HepG2 (cell line): ENCODE measurements at regions not wholly inside any gene's neighbourhood (a gene's known extent, or its start where the extent isn't known, plus 50 kb on each side); places are given as distances from the start of the nearest gene placed in this dataset.

ENCODE experiments used
- AGO1 ChIP-seq: fragments of 200-400 bp; formaldehyde crosslinking; IDR thresholded peaks from 2 replicates; pipeline ENCODE4 v1.6.1; 2017; ENCODE audit warnings: mild to moderate bottlenecking, low read depth, low read length, moderate library complexity; ENCODE audit not compliant: poor library complexity, severe bottlenecking
- JUN ChIP-seq: sonication (generic); formaldehyde crosslinking; IDR thresholded peaks from 2 replicates; pipeline ENCODE4 v1.4.0; 2020; ENCODE audit warnings: mild to moderate bottlenecking, missing genetic modification reagents
- MAFG ChIP-seq: sonication (generic); formaldehyde crosslinking; IDR thresholded peaks from 2 replicates; pipeline ENCODE4 v1.5.1; 2020; ENCODE audit warnings: mild to moderate bottlenecking, missing genetic modification reagents
- NR3C1 ChIP-seq: sonication (generic); formaldehyde crosslinking; IDR thresholded peaks from 2 replicates; pipeline ENCODE4 v1.4.0; 2020; ENCODE audit warnings: missing genetic modification reagents
- PCBP1 ChIP-seq: fragments of 200-400 bp; formaldehyde crosslinking; IDR thresholded peaks from 2 replicates; pipeline ENCODE4 v1.6.1; 2017; ENCODE audit warnings: mild to moderate bottlenecking, low read depth, low read length, borderline replicate concordance
- POLR2A ChIP-seq, 2 experiments: IDR thresholded peaks; 2 replicates each; pipeline ENCODE4 v1.6.1; 2011; ENCODE audit warnings: low read depth in 2 of 2, low read length in 2 of 2, mild to moderate bottlenecking in 1 of 2, moderate library complexity in 1 of 2; ENCODE audit not compliant: insufficient read depth in 1 of 2
- TBP ChIP-seq: sonication (generic); formaldehyde crosslinking; IDR thresholded peaks from 2 replicates; pipeline ENCODE4 v1.5.0; 2020; ENCODE audit warnings: missing genetic modification reagents
- ZC3H13 ChIP-seq: sonication (generic); formaldehyde crosslinking; IDR thresholded peaks from 2 replicates; pipeline ENCODE4 v1.8.1; 2023; ENCODE audit warnings: mild to moderate bottlenecking, missing genetic modification reagents, moderate library complexity
- ZNF224 ChIP-seq: sonication (generic); formaldehyde crosslinking; IDR thresholded peaks from 2 replicates; pipeline ENCODE4 v1.5.0; 2020; ENCODE audit warnings: mild to moderate bottlenecking, missing genetic modification reagents
- TF ChIP-seq, protein P1 (sequence below): sonication (generic); formaldehyde crosslinking; IDR thresholded peaks from 2 replicates; pipeline ENCODE4 v1.5.0; 2020; ENCODE audit warnings: mild to moderate bottlenecking, missing genetic modification reagents, moderate library complexity
- TF ChIP-seq, protein P2 (sequence below), 2 experiments: sonication (generic) in 1 of 2; formaldehyde crosslinking in 1 of 2; IDR thresholded peaks; 2 replicates each; pipeline versions ENCODE4 v1.5.1 to v1.6.1; 2011 to 2020; ENCODE audit warnings: borderline replicate concordance in 1 of 2, low read depth in 1 of 2, low read length in 1 of 2, mild to moderate bottlenecking in 1 of 2, missing genetic modification reagents in 1 of 2, moderate library complexity in 1 of 2
- TF ChIP-seq, protein P3 (sequence below): sonication (generic); formaldehyde crosslinking; IDR thresholded peaks from 2 replicates; pipeline ENCODE4 v1.5.0; 2020; ENCODE audit warnings: mild to moderate bottlenecking, missing genetic modification reagents, borderline replicate concordance
- TF ChIP-seq, protein P4 (sequence below): sonication (generic); formaldehyde crosslinking; IDR thresholded peaks from 2 replicates; pipeline ENCODE4 v1.4.0; 2020; ENCODE audit warnings: missing genetic modification reagents, borderline replicate concordance

DNA sequence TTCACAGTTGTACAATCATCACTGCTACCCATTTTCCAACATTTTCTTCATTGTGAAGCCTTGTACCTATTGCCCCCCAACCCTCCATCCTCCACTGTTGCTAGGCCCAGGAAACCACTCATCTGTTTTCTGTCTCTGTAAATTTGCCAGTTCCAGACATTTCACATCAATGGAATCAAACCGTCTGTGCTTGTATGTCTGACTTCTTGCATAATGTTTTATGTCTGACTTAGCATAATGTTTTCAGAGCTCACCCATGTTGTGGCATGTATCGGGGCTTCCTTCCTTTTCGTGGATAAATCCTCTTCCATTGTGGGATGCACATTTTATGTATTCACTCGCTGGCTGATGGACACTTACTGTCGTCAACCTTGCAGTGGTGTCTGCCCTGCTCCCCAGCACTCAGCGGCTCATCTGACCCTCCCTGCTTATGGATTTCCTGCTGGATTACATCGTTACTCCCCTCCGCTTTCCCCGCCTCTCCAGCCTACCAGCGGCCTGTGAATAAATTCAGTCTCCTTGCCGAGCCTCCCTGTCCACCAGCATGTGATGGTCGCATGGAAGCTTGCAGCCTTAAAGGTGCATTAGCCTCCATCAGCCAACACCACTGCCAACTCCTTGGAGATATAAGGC, 727.6 kb upstream of the TMEM132C start:
- TF ChIP-seq MAFG (no peak), ZNF224 (no peak), NR3C1 (no peak), ZC3H13 (CRISPR knock-in tag) (no peak), TBP (CRISPR knock-in tag) (no peak), AGO1 (no peak), JUN (no peak), PCBP1 (no peak), POLR2A (IDR thresholded peaks at IDR 0.05; ENCODE audit: insufficient read depth in 1 of 2, low read depth in 2 of 2, low read length in 2 of 2) (no peak)
- TF ChIP-seq, protein P1, sequence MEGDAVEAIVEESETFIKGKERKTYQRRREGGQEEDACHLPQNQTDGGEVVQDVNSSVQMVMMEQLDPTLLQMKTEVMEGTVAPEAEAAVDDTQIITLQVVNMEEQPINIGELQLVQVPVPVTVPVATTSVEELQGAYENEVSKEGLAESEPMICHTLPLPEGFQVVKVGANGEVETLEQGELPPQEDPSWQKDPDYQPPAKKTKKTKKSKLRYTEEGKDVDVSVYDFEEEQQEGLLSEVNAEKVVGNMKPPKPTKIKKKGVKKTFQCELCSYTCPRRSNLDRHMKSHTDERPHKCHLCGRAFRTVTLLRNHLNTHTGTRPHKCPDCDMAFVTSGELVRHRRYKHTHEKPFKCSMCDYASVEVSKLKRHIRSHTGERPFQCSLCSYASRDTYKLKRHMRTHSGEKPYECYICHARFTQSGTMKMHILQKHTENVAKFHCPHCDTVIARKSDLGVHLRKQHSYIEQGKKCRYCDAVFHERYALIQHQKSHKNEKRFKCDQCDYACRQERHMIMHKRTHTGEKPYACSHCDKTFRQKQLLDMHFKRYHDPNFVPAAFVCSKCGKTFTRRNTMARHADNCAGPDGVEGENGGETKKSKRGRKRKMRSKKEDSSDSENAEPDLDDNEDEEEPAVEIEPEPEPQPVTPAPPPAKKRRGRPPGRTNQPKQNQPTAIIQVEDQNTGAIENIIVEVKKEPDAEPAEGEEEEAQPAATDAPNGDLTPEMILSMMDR (CRISPR knock-in tag), result no peak
- TF ChIP-seq, protein P2, sequence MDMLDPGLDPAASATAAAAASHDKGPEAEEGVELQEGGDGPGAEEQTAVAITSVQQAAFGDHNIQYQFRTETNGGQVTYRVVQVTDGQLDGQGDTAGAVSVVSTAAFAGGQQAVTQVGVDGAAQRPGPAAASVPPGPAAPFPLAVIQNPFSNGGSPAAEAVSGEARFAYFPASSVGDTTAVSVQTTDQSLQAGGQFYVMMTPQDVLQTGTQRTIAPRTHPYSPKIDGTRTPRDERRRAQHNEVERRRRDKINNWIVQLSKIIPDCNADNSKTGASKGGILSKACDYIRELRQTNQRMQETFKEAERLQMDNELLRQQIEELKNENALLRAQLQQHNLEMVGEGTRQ (IDR thresholded peaks at IDR 0.05; ENCODE audit: low read depth, low read length), result no peak
- TF ChIP-seq, protein P2 (CRISPR knock-in tag; IDR thresholded peaks at IDR 0.05; ENCODE audit: borderline replicate concordance), result no peak
- TF ChIP-seq, protein P3, sequence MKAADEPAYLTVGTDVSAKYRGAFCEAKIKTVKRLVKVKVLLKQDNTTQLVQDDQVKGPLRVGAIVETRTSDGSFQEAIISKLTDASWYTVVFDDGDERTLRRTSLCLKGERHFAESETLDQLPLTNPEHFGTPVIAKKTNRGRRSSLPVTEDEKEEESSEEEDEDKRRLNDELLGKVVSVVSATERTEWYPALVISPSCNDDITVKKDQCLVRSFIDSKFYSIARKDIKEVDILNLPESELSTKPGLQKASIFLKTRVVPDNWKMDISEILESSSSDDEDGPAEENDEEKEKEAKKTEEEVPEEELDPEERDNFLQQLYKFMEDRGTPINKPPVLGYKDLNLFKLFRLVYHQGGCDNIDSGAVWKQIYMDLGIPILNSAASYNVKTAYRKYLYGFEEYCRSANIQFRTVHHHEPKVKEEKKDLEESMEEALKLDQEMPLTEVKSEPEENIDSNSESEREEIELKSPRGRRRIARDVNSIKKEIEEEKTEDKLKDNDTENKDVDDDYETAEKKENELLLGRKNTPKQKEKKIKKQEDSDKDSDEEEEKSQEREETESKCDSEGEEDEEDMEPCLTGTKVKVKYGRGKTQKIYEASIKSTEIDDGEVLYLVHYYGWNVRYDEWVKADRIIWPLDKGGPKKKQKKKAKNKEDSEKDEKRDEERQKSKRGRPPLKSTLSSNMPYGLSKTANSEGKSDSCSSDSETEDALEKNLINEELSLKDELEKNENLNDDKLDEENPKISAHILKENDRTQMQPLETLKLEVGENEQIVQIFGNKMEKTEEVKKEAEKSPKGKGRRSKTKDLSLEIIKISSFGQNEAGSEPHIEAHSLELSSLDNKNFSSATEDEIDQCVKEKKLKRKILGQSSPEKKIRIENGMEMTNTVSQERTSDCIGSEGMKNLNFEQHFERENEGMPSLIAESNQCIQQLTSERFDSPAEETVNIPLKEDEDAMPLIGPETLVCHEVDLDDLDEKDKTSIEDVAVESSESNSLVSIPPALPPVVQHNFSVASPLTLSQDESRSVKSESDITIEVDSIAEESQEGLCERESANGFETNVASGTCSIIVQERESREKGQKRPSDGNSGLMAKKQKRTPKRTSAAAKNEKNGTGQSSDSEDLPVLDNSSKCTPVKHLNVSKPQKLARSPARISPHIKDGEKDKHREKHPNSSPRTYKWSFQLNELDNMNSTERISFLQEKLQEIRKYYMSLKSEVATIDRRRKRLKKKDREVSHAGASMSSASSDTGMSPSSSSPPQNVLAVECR (CRISPR knock-in tag), result no peak
- TF ChIP-seq, protein P4, sequence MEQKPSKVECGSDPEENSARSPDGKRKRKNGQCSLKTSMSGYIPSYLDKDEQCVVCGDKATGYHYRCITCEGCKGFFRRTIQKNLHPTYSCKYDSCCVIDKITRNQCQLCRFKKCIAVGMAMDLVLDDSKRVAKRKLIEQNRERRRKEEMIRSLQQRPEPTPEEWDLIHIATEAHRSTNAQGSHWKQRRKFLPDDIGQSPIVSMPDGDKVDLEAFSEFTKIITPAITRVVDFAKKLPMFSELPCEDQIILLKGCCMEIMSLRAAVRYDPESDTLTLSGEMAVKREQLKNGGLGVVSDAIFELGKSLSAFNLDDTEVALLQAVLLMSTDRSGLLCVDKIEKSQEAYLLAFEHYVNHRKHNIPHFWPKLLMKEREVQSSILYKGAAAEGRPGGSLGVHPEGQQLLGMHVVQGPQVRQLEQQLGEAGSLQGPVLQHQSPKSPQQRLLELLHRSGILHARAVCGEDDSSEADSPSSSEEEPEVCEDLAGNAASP, result no peak
